ENCODE measurements at regions not wholly inside any gene's neighbourhood (a gene's known extent, or its start where the extent isn't known, plus 50 kb on each side); places are given as distances from the start of the nearest gene placed in this dataset.

DNA sequence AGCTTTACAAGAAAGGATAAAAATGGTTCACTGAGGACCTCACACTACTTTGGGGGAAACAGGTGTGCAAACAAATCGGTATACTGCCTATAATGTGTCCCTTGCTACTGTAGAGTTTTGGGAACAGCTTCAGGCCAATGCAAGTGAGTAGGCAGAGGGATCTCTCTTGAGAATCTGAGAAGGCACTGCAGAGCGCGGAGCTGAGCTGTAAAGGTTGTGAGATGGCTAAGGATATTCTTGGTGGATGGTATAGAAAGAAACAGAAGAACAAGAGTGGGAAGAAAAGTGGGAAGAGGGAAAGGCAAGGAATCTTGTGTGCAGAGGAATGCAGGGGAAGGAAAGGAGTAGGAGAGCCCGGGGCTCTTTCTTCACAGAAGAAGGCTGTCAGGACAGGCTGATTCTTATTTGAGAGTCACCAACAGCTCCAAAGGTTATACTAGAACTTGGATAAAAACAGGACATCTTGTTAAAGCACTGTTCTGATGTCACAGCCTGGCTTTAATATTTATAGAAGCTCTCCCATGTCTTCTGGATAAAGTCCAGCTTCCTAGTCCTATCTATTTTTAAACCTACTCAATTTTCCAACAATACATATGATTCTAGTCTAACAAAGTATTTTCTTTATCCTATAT lies 985.6 kb upstream of the HS3ST1 start:
- H3K27ac ChIP-seq, result no peak overlapping the region
- H3K4me3 ChIP-seq, result no peak overlapping the region
- no peak for DNase-seq (ENCODE audit: low spot score)
- TF ChIP-seq, protein P1, sequence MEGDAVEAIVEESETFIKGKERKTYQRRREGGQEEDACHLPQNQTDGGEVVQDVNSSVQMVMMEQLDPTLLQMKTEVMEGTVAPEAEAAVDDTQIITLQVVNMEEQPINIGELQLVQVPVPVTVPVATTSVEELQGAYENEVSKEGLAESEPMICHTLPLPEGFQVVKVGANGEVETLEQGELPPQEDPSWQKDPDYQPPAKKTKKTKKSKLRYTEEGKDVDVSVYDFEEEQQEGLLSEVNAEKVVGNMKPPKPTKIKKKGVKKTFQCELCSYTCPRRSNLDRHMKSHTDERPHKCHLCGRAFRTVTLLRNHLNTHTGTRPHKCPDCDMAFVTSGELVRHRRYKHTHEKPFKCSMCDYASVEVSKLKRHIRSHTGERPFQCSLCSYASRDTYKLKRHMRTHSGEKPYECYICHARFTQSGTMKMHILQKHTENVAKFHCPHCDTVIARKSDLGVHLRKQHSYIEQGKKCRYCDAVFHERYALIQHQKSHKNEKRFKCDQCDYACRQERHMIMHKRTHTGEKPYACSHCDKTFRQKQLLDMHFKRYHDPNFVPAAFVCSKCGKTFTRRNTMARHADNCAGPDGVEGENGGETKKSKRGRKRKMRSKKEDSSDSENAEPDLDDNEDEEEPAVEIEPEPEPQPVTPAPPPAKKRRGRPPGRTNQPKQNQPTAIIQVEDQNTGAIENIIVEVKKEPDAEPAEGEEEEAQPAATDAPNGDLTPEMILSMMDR (IDR thresholded peaks at IDR 0.05), result no peak

DNA sequence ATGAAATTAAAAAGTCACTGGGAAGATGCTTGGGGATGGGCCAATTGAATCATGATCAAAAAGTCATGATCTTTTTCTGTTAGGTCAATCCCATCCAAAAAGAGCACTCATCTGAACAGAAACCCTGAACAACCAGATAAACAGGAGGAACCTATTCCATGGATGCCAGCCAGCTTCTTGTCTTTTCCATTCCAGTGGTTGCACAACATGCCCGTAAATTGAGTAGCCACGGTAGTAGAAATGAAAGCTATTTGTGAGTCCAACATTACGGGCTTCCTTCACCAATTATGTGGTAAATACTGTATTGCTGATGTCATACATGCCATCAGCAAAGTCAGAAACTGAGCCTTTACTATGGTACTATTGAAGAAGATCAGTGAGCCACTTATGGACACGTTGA lies 982.4 kb upstream of the HS3ST1 start:
- no peak overlapping the region for H3K27ac ChIP-seq
- no peak overlapping the region for H3K4me3 ChIP-seq
- TF ChIP-seq, protein P1 (IDR thresholded peaks at IDR 0.05), result no peak
- no peak for DNase-seq (ENCODE audit: low spot score)

DNA sequence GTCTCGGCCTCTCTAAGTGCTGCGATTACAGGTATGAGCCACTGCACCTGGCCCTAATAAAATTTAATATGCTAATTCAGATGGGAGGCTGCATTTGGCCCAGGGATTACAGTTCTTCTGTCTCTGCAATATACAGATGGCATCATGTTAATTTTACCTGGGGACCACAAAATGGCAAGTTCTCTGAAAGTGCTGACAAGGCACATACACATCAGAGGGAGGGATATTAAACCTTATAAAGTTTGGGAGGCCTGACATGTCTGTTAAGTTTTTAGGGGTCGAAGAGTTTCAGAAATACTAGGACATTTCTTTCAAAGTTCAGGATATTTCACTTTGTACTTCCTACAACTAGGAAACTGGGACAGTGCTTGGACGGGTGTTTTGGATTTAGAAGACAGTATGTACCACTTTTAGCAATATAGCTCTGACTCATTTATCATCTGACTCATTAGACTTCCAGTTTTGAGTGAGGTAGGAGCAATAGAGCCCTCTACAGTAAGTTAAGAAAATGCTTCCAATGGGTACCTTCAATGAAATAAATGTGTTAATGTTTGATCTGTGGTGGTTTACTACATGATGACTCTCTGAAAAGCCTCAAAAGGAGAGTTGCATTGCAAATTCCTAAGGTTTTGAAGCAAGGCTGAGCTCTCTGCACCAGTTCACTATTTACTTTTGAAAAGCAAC lies 981.0 kb upstream of the HS3ST1 start:
- no peak overlapping the region for H3K27ac ChIP-seq
- H3K4me3 ChIP-seq, result no peak overlapping the region
- no peak for DNase-seq (ENCODE audit: low spot score)
- TF ChIP-seq, protein P1 (IDR thresholded peaks at IDR 0.05), result no peak

DNA sequence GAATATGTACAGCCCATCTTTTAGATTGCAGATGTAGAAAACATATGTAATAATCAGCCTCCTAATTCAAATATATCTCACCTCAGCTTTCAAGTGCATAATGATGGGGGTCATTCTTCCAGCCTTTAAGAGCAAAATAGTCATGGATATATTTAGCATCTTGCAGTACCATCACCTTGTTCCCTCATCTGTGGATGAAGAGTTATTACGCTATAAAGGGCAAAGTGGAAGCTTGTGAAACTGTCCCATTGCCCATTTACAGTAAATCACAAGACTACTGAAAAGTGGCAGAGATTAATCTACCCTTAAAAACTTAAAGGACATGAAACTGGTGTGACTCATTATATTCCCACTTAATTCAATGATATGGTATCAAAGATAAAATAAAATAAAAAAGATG lies 979.7 kb upstream of the HS3ST1 start:
- H3K27ac ChIP-seq, result no peak overlapping the region
- no peak overlapping the region for H3K4me3 ChIP-seq
- TF ChIP-seq, protein P1 (IDR thresholded peaks at IDR 0.05), result no peak
- no peak for DNase-seq (ENCODE audit: low spot score)

DNA sequence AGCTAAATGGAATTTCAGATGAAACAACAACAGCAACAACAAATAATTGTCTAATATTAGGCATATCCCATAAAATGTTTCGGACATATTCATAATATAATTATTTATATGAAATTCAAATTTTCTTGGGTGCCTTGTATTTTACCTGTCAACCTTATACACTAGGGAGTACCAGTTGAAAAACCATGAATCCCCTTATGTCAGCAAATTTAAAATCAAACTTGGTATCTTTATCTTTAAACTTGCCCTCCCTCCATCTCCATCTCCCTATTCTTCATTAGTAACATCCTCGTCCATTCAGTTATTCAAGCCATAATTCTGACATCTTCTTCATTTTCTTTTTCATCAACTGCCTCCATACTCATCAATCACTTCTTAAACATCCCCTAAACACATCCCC lies 974.5 kb upstream of the HS3ST1 start:
- Histone ChIP-seq H3K27ac (no peak overlapping the region), H3K4me3 (no peak overlapping the region)
- TF ChIP-seq, protein P1 (IDR thresholded peaks at IDR 0.05), result no peak
- DNase-seq (ENCODE audit: low spot score), result no peak

DNA sequence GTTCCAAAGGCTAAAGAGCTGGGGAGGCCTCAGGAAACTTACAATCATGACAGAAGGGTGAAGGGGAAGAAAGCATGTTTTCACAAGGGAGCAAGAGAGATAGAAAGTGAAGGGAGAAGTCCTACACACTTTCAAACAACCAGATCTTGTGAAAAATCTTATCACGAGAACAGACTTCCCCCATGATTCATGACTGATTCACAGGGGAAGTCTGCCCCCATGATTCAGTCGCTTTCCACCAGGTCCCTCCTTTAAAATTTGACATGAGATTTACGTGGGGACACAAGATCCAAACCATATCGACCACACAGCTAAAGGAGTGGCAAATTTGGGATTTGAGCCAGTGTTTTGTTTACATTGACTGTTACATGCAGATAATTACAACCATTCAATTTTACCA lies 971.1 kb upstream of the HS3ST1 start:
- Histone ChIP-seq H3K27ac (no peak overlapping the region), H3K4me3 (no peak overlapping the region)
- TF ChIP-seq, protein P1 (IDR thresholded peaks at IDR 0.05), result no peak
- no peak for DNase-seq (ENCODE audit: low spot score)

DNA sequence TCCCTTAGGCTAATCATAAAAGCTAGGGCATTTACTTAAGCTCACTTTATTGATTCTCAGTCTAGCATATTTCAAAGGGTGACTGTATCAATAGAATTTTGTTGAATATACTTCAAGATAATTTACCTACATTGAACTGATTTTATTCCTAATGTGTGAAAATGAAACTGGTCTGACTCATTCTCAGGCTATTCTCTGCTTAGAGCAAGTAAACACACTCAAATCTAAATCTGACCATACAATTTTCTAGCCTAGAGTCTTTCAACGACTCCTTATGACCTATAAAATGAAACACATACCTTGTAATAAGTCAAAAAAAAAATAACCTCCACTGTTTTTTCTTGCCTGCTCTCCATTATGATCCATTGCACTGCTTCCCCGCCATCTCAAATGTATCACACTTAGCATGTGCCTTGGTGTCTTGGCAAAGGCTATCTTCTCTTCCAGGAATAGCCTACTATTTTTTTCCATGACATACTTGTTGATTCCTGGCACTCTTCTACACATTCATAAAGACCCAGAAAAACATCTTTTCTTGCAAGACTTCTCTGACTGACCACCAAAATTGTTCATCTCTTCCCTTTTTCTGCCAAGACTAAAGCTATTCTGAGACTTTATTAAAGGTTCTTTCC lies 965.1 kb upstream of the HS3ST1 start:
- TF ChIP-seq, protein P1 (IDR thresholded peaks at IDR 0.05), result no peak
- Histone ChIP-seq H3K27ac (no peak overlapping the region), H3K4me3 (no peak overlapping the region)
- no peak for DNase-seq (ENCODE audit: low spot score)
